Neuronal stem cell (in vitro differentiated cells): ENCODE measurements at regions not wholly inside any gene's neighbourhood (a gene's known extent, or its start where the extent isn't known, plus 50 kb on each side); places are given as distances from the start of the nearest gene placed in this dataset.

Source experiments
- DNase-seq: peaks from one replicate; pipeline ENCODE4 v3.0.0-alpha.2; 2013; ENCODE audit warnings: low spot score
- H2AFZ ChIP-seq: one replicate; pipeline ENCODE4 v1.6.1; 2013; ENCODE audit warnings: mild to moderate bottlenecking, low read length, inconsistent platforms
- H2AK5ac ChIP-seq: 2 replicates; pipeline ENCODE4 v1.6.1; 2013; ENCODE audit warnings: low read depth, mild to moderate bottlenecking, inconsistent platforms, low read length, moderate library complexity, mixed read lengths
- H2BK120ac ChIP-seq: 2 replicates; pipeline ENCODE4 v1.6.1; 2013; ENCODE audit warnings: low read depth, mild to moderate bottlenecking, inconsistent platforms, low read length, moderate library complexity, mixed read lengths
- H2BK12ac ChIP-seq: one replicate; pipeline ENCODE4 v1.6.1; 2013; ENCODE audit warnings: low read length, inconsistent platforms
- H2BK15ac ChIP-seq: 2 replicates; pipeline ENCODE4 v1.6.1; 2013; ENCODE audit warnings: mild to moderate bottlenecking, low read length, inconsistent platforms, mixed read lengths
- H2BK5ac ChIP-seq: one replicate; pipeline ENCODE4 v1.6.1; 2013; ENCODE audit warnings: inconsistent platforms, mild to moderate bottlenecking, low read length, moderate library complexity
- H3K14ac ChIP-seq: one replicate; pipeline ENCODE4 v1.6.1; 2013; ENCODE audit warnings: low read length, inconsistent platforms
- H3K18ac ChIP-seq: 2 replicates; pipeline ENCODE4 v1.6.1; 2013; ENCODE audit warnings: low read length, inconsistent platforms
- H3K23ac ChIP-seq: 2 replicates; pipeline ENCODE4 v1.6.1; 2013; ENCODE audit warnings: low read depth, mild to moderate bottlenecking, mixed read lengths, low read length, inconsistent platforms; ENCODE audit not compliant: poor library complexity
- H3K27ac ChIP-seq: replicated peaks from 3 replicates; pipeline ENCODE4 v1.5.1; 2013; ENCODE audit warnings: low read length, inconsistent platforms
- H3K27me3 ChIP-seq, 3 experiments: 2 replicates each; pipeline ENCODE4 v1.6.1; 2013; ENCODE audit warnings: low read length in 3 of 3, mild to moderate bottlenecking in 2 of 3, inconsistent platforms in 1 of 3, low read depth in 1 of 3, mixed read lengths in 1 of 3, moderate library complexity in 1 of 3; ENCODE audit not compliant: control insufficient read depth in 3 of 3, insufficient read depth in 3 of 3
- H3K36me3 ChIP-seq, 2 donors: replicated peaks in 1 of 2; 2 replicates each; pipeline ENCODE4 v1.6.1; 2013; ENCODE audit warnings: low read length in 2 of 2; ENCODE audit not compliant: control insufficient read depth in 2 of 2, insufficient read depth in 2 of 2
- H3K4ac ChIP-seq: 2 replicates; pipeline ENCODE4 v1.6.1; 2013; ENCODE audit warnings: inconsistent platforms, mild to moderate bottlenecking, low read length, moderate library complexity
- H3K4me1 ChIP-seq, 2 donors: 1 replicate in 1 of 2; 2 replicates in 1 of 2; pipeline ENCODE4 v1.6.1; 2013; ENCODE audit warnings: low read length in 2 of 2, low read depth in 1 of 2; ENCODE audit not compliant: control insufficient read depth in 2 of 2, insufficient read depth in 1 of 2
- H3K4me2 ChIP-seq: one replicate; pipeline ENCODE4 v1.6.1; 2013; ENCODE audit warnings: mild to moderate bottlenecking, low read length, inconsistent platforms; ENCODE audit not compliant: insufficient read depth, poor library complexity, severe bottlenecking
- H3K4me3 ChIP-seq, 2 donors: 2 replicates each; pipeline ENCODE4 v1.5.1; 2013; ENCODE audit warnings: low read length in 2 of 2, mild to moderate bottlenecking in 2 of 2, inconsistent platforms in 1 of 2, moderate library complexity in 1 of 2
- H3K79me1 ChIP-seq: one replicate; pipeline ENCODE4 v1.6.1; 2013; ENCODE audit warnings: low read depth, mild to moderate bottlenecking, inconsistent platforms, low read length, moderate library complexity
- H3K9ac ChIP-seq: one replicate; pipeline ENCODE4 v1.6.1; 2013; ENCODE audit warnings: mild to moderate bottlenecking, low read depth, low read length, inconsistent platforms; ENCODE audit not compliant: poor library complexity
- H3K9me3 ChIP-seq, 2 donors: replicated peaks in 1 of 2; 2 replicates each; pipeline versions ENCODE3 to v1.6.1; 2013; ENCODE audit warnings: low read length in 2 of 2, mild to moderate bottlenecking in 2 of 2, inconsistent platforms in 1 of 2, low read depth in 1 of 2, mixed read lengths in 1 of 2, moderate library complexity in 1 of 2; ENCODE audit not compliant: control insufficient read depth in 2 of 2, insufficient read depth in 1 of 2
- H4K8ac ChIP-seq: one replicate; pipeline ENCODE4 v1.6.1; 2013; ENCODE audit warnings: low read depth, mild to moderate bottlenecking, inconsistent platforms, low read length, moderate library complexity
- H4K91ac ChIP-seq: one replicate; pipeline ENCODE4 v1.6.1; 2013; ENCODE audit warnings: low read length, low read depth, mild to moderate bottlenecking, inconsistent platforms; ENCODE audit not compliant: poor library complexity
- WGBS, 2 donors: extraction: QIAGEN DNeasy Blood & Tissue Kit; methylation state at CpG; one replicate each; pipeline ENCODE4 v1.1.7; 2013; ENCODE audit warnings: missing lambda C conversion rate in 2 of 2, mixed read lengths in 1 of 2; ENCODE audit not compliant: insufficient read length in 2 of 2, insufficient replicate concordance in 1 of 2; ENCODE audit errors: extremely low coverage in 2 of 2; 5-methylcytosine and 5-hydroxymethylcytosine counted together

DNA sequence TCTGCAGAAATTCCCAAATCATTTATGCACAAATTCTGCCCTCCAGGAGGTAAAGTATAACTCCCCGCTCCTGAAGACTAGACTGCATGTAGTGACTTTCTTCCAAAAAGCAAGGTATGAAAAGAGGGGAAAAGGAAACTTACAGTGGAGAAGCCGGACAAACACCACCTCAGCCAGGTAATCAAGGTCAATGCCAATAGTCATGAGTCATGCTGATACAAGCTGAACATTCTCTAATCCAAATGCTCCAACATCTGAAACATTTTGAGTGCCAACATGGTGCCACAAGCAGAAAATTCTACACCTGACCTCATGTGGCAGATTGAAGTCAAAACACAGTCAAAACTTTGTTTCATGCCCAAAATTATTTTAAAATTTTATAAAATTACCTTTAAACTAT, 165.6 kb downstream of the FOXA2 start:
- Histone ChIP-seq H3K4me3 (no peak overlapping the region), H2BK5ac (no peak overlapping the region), H3K14ac (no peak overlapping the region), H3K27me3 (no peaks in the 10 kb centered on the region), H4K91ac (no peak overlapping the region), H2AFZ (no peak overlapping the region), H3K36me3 (no peaks in the 10 kb centered on the region), H3K4ac (no peak overlapping the region), H4K8ac (no peak overlapping the region), H2BK15ac (no peak overlapping the region), H3K23ac (no peak overlapping the region), H3K27ac (no peak overlapping the region), H3K9me3 (peaks cover 0 to 2% of the 10 kb centered on the region in 2 donors), H2BK12ac (no peak overlapping the region), H3K4me1 (no peaks in the 10 kb centered on the region), H3K18ac (no peak overlapping the region), H3K4me2 (no peak overlapping the region), H2AK5ac (no peak overlapping the region), H2BK120ac (no peak overlapping the region), H3K9ac (no peak overlapping the region), H3K79me1 (no peaks in the 10 kb centered on the region)
- WGBS, 2 donors: no CpG with 5 or more reads among the region's 2 CpGs
- no peak for DNase-seq

DNA sequence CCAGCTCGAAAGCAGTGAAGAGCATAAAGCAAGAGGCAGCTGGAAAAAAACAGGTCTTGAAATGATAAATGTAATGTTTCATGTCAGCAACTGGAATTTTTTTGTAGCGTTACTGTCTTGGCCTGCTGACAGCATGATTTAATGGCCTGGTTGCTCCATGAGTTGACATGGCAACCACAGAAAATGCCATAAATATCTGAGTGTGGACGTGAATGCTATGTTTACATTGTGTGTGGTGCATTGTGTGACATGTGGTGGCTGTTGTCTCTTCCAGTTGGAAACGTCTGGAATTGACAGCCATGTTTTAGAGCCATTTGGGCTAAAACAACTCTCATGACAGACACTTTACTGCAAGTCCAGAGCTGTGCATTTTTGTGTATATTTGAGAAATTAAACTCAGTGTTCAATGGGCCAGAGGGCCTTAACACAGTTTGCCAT, 170.0 kb downstream of the FOXA2 start:
- no peak overlapping the region for H3K4me3 ChIP-seq
- no peak overlapping the region for H4K8ac ChIP-seq
- H2AFZ ChIP-seq: no peak overlapping the region
- H4K91ac ChIP-seq: no peak overlapping the region
- H3K9ac ChIP-seq: no peak overlapping the region
- no peak overlapping the region for H3K14ac ChIP-seq
- H2AK5ac ChIP-seq: no peak overlapping the region
- H3K36me3 ChIP-seq: no peaks in the 10 kb centered on the region
- H2BK12ac ChIP-seq: no peak overlapping the region
- H3K79me1 ChIP-seq: no peaks in the 10 kb centered on the region
- H3K9me3 ChIP-seq: no peaks in the 10 kb centered on the region
- DNase-seq: no peak
- H3K18ac ChIP-seq: no peak overlapping the region
- H2BK120ac ChIP-seq: no peak overlapping the region
- no peak overlapping the region for H3K4me2 ChIP-seq
- WGBS, 2 donors: no CpG with 5 or more reads among the region's 4 CpGs
- H3K4ac ChIP-seq: no peak overlapping the region
- no peak overlapping the region for H2BK15ac ChIP-seq
- no peak overlapping the region for H2BK5ac ChIP-seq
- H3K27me3 ChIP-seq: no peaks in the 10 kb centered on the region
- no peaks in the 10 kb centered on the region for H3K4me1 ChIP-seq
- no peak overlapping the region for H3K23ac ChIP-seq
- no peak overlapping the region for H3K27ac ChIP-seq

DNA sequence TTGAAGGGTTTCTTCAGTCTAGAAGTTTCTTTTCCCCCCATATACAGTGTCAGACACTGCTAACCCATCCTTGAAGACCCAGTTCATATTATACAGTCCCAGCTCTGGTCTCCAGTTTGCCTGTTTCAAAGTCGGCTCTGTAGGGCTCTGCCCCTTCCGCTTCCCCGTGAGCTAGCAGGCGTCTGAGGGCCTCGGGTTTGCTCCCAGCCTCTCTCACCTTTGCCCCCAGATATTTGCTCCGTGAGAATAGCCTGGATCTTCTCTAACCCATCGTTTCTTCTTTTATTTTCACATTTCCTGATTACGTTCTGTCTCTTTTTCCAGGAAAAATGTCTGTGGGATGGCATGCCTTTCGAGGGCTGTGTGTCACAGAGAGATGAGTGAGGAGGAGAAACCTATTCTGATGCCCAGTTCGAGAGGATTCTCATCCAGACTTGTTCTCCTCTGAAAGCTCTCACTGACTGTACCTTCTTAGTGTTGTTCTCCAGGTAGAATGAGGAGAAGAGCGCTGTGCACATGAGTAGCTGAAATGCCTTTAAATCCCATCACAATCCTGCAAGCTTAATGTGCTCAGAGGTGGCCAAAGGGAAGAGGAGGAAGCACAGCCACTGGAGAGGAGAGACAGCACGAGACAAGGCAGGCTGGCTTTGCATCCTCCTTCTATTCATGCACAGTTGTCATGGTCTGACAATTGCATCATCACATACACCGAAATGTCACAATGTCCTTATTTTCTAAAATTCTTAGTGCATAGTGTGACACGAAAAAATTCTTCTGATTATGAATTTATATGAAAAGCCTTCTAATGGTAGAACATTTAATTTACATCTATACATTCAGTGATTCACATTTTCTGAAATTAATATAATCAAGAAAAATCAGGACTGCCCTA, 171.1 kb downstream of the FOXA2 start:
- Histone ChIP-seq H4K91ac (no peak overlapping the region), H3K4me3 (no peak overlapping the region), H3K36me3 (no peaks in the 10 kb centered on the region), H3K27me3 (no peaks in the 10 kb centered on the region), H2BK120ac (no peak overlapping the region), H4K8ac (no peak overlapping the region), H2BK12ac (no peak overlapping the region), H3K79me1 (no peaks in the 10 kb centered on the region), H2AK5ac (no peak overlapping the region), H3K4me1 (no peaks in the 10 kb centered on the region), H3K9me3 (no peaks in the 10 kb centered on the region), H3K14ac (no peak overlapping the region), H2BK5ac (no peak overlapping the region), H2AFZ (no peak overlapping the region), H3K4ac (no peak overlapping the region), H2BK15ac (no peak overlapping the region), H3K4me2 (no peak overlapping the region), H3K18ac (no peak overlapping the region), H3K27ac (no peak overlapping the region), H3K23ac (no peak overlapping the region), H3K9ac (no peak overlapping the region)
- no CpG with 5 or more reads among the region's 14 CpGs for WGBS, 2 donors
- DNase-seq: no peak

DNA sequence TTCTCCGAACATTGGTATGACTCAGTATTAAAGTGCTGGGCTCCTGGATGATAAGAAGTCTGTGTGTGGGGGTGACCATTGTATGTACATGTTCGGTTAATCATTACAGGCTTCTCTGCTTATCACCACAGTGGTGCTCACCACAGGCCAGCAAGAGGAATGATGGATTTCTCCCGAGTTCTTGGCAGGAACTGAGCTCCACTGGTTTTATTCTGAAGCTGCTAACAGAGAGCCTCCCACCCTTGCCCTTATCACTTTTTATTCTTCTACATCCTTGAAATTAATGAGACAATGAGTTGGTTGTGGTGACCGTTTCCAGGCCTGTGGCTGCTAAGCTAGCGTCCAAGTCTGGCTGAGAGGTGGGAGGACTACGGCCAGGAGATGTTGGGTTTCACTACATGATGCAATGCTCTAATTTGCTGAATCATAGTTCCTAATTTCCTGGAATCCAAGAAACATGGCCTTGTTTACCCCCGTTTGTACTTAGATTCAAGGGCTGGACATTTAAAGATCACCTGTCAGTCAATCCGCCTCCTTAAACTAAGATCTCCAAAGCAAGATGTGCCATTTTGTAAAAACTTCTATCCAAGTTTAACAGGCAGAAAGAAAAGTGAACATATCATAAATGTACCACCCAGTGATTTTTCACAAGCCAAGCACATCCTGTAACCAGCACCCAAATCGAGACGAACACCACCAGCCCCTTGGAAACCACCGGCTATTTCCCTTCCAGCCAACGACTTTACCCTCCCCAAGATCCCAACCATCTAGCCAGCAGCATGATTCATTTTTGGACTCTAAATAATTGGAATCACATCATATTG, 172.5 kb downstream of the FOXA2 start:
- H4K91ac ChIP-seq: no peak overlapping the region
- H3K27me3 ChIP-seq: no peaks in the 10 kb centered on the region
- no peak overlapping the region for H4K8ac ChIP-seq
- H2AFZ ChIP-seq: no peak overlapping the region
- no peak overlapping the region for H3K4ac ChIP-seq
- H3K4me2 ChIP-seq: no peak overlapping the region
- H2BK120ac ChIP-seq: no peak overlapping the region
- H3K18ac ChIP-seq: no peak overlapping the region
- H2AK5ac ChIP-seq: no peak overlapping the region
- H3K79me1 ChIP-seq: no peaks in the 10 kb centered on the region
- H3K4me3 ChIP-seq: no peak overlapping the region
- no peak for DNase-seq
- no peak overlapping the region for H3K27ac ChIP-seq
- no peak overlapping the region for H3K23ac ChIP-seq
- H2BK15ac ChIP-seq: no peak overlapping the region
- no peak overlapping the region for H3K9ac ChIP-seq
- no peak overlapping the region for H3K14ac ChIP-seq
- H2BK12ac ChIP-seq: no peak overlapping the region
- H3K9me3 ChIP-seq: no peaks in the 10 kb centered on the region
- no CpG with 5 or more reads among the region's 12 CpGs for WGBS, 2 donors
- no peak overlapping the region for H2BK5ac ChIP-seq
- H3K36me3 ChIP-seq: no peaks in the 10 kb centered on the region
- H3K4me1 ChIP-seq: no peaks in the 10 kb centered on the region
